ENCODE measurements at regions not wholly inside any gene's neighbourhood (a gene's known extent, or its start where the extent isn't known, plus 50 kb on each side); places are given as distances from the start of the nearest gene placed in this dataset.

DNA sequence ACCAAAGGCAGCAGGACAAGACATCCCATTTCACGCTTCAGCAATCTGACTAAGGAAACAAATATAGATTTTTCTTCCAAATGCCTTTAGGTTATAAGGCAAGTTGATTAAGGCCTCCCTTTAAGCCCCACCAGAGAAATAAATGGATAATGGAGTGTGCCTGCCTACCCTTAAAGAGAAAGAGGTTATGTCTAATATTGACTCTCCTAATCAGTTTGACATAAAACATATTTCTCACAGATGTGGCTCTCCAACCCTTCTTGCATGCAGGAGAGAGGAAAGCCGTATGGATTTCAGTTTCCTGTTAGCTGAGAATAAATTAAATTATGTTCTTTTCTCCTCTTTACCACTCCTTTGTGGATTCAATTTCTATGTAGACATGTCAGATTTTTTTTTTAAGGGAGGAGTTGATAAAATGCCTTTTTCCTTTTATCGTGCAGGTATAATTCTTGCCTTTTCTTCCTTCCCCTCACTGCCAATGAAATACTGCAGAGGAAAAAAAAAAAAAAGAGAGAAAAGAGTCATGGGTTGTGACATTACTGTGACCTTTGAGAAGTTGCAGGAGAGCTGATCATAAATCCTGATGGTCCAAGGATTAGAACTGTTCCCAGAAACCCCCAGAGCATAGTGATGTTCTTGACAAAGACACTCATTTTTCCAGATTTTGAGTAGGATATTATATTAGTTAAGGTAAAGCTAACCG lies 355.3 kb upstream of the SLCO3A1 start:
- TF ChIP-seq, protein P1, sequence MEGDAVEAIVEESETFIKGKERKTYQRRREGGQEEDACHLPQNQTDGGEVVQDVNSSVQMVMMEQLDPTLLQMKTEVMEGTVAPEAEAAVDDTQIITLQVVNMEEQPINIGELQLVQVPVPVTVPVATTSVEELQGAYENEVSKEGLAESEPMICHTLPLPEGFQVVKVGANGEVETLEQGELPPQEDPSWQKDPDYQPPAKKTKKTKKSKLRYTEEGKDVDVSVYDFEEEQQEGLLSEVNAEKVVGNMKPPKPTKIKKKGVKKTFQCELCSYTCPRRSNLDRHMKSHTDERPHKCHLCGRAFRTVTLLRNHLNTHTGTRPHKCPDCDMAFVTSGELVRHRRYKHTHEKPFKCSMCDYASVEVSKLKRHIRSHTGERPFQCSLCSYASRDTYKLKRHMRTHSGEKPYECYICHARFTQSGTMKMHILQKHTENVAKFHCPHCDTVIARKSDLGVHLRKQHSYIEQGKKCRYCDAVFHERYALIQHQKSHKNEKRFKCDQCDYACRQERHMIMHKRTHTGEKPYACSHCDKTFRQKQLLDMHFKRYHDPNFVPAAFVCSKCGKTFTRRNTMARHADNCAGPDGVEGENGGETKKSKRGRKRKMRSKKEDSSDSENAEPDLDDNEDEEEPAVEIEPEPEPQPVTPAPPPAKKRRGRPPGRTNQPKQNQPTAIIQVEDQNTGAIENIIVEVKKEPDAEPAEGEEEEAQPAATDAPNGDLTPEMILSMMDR (conservative IDR thresholded peaks at IDR 0.05; ENCODE audit: low read depth in 2 of 2): no peak
- TF ChIP-seq POLR2AphosphoS5 (IDR thresholded peaks at IDR 0.05; ENCODE audit: low read depth) (no peak), EZH2 (IDR thresholded peaks at IDR 0.05; ENCODE audit: low read depth, unreplicated experiment) (no peak), EZH2phosphoT487 (IDR thresholded peaks at IDR 0.05; ENCODE audit: unreplicated experiment) (no peak), JUNB (IDR thresholded peaks at IDR 0.05; ENCODE audit: unreplicated experiment) (no peak), CREB1 (CRISPR knock-in tag; IDR thresholded peaks at IDR 0.05; ENCODE audit: low read depth) (no peak)
- TF ChIP-seq, protein P2, sequence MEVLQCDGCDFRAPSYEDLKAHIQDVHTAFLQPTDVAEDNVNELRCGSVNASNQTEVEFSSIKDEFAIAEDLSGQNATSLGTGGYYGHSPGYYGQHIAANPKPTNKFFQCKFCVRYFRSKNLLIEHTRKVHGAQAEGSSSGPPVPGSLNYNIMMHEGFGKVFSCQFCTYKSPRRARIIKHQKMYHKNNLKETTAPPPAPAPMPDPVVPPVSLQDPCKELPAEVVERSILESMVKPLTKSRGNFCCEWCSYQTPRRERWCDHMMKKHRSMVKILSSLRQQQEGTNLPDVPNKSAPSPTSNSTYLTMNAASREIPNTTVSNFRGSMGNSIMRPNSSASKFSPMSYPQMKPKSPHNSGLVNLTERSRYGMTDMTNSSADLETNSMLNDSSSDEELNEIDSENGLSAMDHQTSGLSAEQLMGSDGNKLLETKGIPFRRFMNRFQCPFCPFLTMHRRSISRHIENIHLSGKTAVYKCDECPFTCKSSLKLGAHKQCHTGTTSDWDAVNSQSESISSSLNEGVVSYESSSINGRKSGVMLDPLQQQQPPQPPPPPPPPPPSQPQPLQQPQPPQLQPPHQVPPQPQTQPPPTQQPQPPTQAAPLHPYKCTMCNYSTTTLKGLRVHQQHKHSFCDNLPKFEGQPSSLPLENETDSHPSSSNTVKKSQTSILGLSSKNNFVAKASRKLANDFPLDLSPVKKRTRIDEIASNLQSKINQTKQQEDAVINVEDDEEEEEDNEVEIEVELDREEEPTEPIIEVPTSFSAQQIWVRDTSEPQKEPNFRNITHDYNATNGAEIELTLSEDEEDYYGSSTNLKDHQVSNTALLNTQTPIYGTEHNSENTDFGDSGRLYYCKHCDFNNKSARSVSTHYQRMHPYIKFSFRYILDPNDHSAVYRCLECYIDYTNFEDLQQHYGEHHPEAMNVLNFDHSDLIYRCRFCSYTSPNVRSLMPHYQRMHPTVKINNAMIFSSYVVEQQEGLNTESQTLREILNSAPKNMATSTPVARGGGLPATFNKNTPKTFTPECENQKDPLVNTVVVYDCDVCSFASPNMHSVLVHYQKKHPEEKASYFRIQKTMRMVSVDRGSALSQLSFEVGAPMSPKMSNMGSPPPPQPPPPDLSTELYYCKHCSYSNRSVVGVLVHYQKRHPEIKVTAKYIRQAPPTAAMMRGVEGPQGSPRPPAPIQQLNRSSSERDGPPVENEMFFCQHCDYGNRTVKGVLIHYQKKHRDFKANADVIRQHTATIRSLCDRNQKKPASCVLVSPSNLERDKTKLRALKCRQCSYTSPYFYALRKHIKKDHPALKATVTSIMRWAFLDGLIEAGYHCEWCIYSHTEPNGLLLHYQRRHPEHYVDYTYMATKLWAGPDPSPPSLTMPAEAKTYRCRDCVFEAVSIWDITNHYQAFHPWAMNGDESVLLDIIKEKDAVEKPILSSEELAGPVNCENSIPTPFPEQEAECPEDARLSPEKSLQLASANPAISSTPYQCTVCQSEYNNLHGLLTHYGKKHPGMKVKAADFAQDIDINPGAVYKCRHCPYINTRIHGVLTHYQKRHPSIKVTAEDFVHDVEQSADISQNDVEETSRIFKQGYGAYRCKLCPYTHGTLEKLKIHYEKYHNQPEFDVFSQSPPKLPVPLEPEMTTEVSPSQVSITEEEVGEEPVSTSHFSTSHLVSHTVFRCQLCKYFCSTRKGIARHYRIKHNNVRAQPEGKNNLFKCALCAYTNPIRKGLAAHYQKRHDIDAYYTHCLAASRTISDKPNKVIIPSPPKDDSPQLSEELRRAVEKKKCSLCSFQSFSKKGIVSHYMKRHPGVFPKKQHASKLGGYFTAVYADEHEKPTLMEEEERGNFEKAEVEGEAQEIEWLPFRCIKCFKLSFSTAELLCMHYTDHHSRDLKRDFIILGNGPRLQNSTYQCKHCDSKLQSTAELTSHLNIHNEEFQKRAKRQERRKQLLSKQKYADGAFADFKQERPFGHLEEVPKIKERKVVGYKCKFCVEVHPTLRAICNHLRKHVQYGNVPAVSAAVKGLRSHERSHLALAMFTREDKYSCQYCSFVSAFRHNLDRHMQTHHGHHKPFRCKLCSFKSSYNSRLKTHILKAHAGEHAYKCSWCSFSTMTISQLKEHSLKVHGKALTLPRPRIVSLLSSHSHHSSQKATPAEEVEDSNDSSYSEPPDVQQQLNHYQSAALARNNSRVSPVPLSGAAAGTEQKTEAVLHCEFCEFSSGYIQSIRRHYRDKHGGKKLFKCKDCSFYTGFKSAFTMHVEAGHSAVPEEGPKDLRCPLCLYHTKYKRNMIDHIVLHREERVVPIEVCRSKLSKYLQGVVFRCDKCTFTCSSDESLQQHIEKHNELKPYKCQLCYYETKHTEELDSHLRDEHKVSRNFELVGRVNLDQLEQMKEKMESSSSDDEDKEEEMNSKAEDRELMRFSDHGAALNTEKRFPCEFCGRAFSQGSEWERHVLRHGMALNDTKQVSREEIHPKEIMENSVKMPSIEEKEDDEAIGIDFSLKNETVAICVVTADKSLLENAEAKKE (CRISPR knock-in tag; IDR thresholded peaks at IDR 0.05): no peak
- TF ChIP-seq, protein P3, sequence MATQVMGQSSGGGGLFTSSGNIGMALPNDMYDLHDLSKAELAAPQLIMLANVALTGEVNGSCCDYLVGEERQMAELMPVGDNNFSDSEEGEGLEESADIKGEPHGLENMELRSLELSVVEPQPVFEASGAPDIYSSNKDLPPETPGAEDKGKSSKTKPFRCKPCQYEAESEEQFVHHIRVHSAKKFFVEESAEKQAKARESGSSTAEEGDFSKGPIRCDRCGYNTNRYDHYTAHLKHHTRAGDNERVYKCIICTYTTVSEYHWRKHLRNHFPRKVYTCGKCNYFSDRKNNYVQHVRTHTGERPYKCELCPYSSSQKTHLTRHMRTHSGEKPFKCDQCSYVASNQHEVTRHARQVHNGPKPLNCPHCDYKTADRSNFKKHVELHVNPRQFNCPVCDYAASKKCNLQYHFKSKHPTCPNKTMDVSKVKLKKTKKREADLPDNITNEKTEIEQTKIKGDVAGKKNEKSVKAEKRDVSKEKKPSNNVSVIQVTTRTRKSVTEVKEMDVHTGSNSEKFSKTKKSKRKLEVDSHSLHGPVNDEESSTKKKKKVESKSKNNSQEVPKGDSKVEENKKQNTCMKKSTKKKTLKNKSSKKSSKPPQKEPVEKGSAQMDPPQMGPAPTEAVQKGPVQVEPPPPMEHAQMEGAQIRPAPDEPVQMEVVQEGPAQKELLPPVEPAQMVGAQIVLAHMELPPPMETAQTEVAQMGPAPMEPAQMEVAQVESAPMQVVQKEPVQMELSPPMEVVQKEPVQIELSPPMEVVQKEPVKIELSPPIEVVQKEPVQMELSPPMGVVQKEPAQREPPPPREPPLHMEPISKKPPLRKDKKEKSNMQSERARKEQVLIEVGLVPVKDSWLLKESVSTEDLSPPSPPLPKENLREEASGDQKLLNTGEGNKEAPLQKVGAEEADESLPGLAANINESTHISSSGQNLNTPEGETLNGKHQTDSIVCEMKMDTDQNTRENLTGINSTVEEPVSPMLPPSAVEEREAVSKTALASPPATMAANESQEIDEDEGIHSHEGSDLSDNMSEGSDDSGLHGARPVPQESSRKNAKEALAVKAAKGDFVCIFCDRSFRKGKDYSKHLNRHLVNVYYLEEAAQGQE (IDR thresholded peaks at IDR 0.05; ENCODE audit: unreplicated experiment): no peak
- TF ChIP-seq, protein P4, sequence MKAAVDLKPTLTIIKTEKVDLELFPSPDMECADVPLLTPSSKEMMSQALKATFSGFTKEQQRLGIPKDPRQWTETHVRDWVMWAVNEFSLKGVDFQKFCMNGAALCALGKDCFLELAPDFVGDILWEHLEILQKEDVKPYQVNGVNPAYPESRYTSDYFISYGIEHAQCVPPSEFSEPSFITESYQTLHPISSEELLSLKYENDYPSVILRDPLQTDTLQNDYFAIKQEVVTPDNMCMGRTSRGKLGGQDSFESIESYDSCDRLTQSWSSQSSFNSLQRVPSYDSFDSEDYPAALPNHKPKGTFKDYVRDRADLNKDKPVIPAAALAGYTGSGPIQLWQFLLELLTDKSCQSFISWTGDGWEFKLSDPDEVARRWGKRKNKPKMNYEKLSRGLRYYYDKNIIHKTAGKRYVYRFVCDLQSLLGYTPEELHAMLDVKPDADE (IDR thresholded peaks at IDR 0.05): no peak
